NT2/D1 (cell line): ENCODE measurements at regions not wholly inside any gene's neighbourhood (a gene's known extent, or its start where the extent isn't known, plus 50 kb on each side); places are given as distances from the start of the nearest gene placed in this dataset.

Source experiments
- DNase-seq: peaks from one replicate; pipeline ENCODE4 v3.0.0-alpha.2; 2011; ENCODE audit warnings: low read depth, low spot score
- H3K27me3 ChIP-seq: 2 replicates; pipeline ENCODE4 v1.6.0; 2011; ENCODE audit warnings: mild to moderate bottlenecking; ENCODE audit not compliant: insufficient read length, insufficient read depth
- H3K36me3 ChIP-seq: 2 replicates; pipeline ENCODE4 v1.6.1; 2011; ENCODE audit warnings: mild to moderate bottlenecking, low read length, mixed read lengths; ENCODE audit not compliant: insufficient read depth, insufficient read length
- H3K4me1 ChIP-seq: 2 replicates; pipeline ENCODE4 v1.5.1; 2011; ENCODE audit not compliant: insufficient read depth, insufficient read length
- H3K4me3 ChIP-seq: 2 replicates; pipeline ENCODE4 v1.5.1; 2011; ENCODE audit warnings: low read depth; ENCODE audit not compliant: insufficient read length
- H3K9ac ChIP-seq: 2 replicates; pipeline ENCODE4 v1.6.0; 2011; ENCODE audit warnings: low read depth; ENCODE audit not compliant: insufficient read length
- H3K9me3 ChIP-seq: 2 replicates; pipeline ENCODE4 v1.5.1; 2011; ENCODE audit warnings: mild to moderate bottlenecking, low read length; ENCODE audit not compliant: insufficient read depth
- SUZ12 ChIP-seq: IDR thresholded peaks from 2 replicates; pipeline ENCODE4 v1.6.1; 2011; ENCODE audit not compliant: insufficient read length, insufficient read depth; ENCODE audit errors: extremely low read depth
- YY1 ChIP-seq: IDR thresholded peaks from 2 replicates; pipeline ENCODE4 v1.6.1; 2011; ENCODE audit not compliant: insufficient read length, insufficient read depth
- ZNF274 ChIP-seq: IDR thresholded peaks from 2 replicates; pipeline ENCODE4 v1.6.1; 2011; ENCODE audit warnings: mild to moderate bottlenecking, low read depth, low read length

- TF ChIP-seq YY1: no peak
- no peak for TF ChIP-seq SUZ12
- TF ChIP-seq ZNF274: no peak
- no peak for DNase-seq
- Histone ChIP-seq H3K9me3 (no peaks in the 10 kb centered on the region), H3K4me1 (no peaks in the 10 kb centered on the region), H3K4me3 (no peak overlapping the region), H3K27me3 (no peaks in the 10 kb centered on the region), H3K36me3 (no peaks in the 10 kb centered on the region), H3K9ac (no peak overlapping the region)
Measured at GRCh38 chr6:137351890-137352289, 132.7 kb upstream of the IFNGR1 start.

GRCh38 chr6:137350857-137351256 lies 131.7 kb upstream of the IFNGR1 start:
- Histone ChIP-seq H3K4me1 (no peaks in the 10 kb centered on the region), H3K36me3 (no peaks in the 10 kb centered on the region), H3K27me3 (no peaks in the 10 kb centered on the region), H3K9me3 (no peaks in the 10 kb centered on the region), H3K9ac (no peak overlapping the region), H3K4me3 (no peak overlapping the region)
- no peak for DNase-seq
- TF ChIP-seq YY1 (no peak), ZNF274 (no peak), SUZ12 (no peak)

- H3K27me3 ChIP-seq: no peaks in the 10 kb centered on the region
- H3K4me3 ChIP-seq: no peak overlapping the region
- no peaks in the 10 kb centered on the region for H3K9me3 ChIP-seq
- TF ChIP-seq SUZ12 (no peak), ZNF274 (no peak), YY1 (no peak)
- no peaks in the 10 kb centered on the region for H3K36me3 ChIP-seq
- no peaks in the 10 kb centered on the region for H3K4me1 ChIP-seq
- no peak overlapping the region for H3K9ac ChIP-seq
- no peak for DNase-seq
Measured at GRCh38 chr6:137349856-137350830, 131.0 kb upstream of the IFNGR1 start.

GRCh38 chr6:137348777-137349176 lies 129.6 kb upstream of the IFNGR1 start:
- H3K9ac ChIP-seq: no peak overlapping the region
- TF ChIP-seq SUZ12 (no peak), ZNF274 (no peak), YY1 (no peak)

GRCh38 chr6:137343241-137343640 lies 124.1 kb upstream of the IFNGR1 start:
- TF ChIP-seq ZNF274 (no peak), SUZ12 (no peak), YY1 (no peak)

More at GRCh38 chr6:137348777-137349176, 129.6 kb upstream of the IFNGR1 start:
- Histone ChIP-seq H3K4me3 (no peak overlapping the region), H3K9me3 (no peaks in the 10 kb centered on the region), H3K4me1 (no peaks in the 10 kb centered on the region), H3K27me3 (no peaks in the 10 kb centered on the region), H3K36me3 (no peaks in the 10 kb centered on the region)
- no peak for DNase-seq

GRCh38 chr6:137342607-137343190 lies 123.5 kb upstream of the IFNGR1 start:
- TF ChIP-seq SUZ12 (no peak), YY1 (no peak), ZNF274 (no peak)
- DNase-seq: no peak
- H3K9me3 ChIP-seq: no peaks in the 10 kb centered on the region
- H3K36me3 ChIP-seq: no peaks in the 10 kb centered on the region
- H3K9ac ChIP-seq: no peak overlapping the region
- no peaks in the 10 kb centered on the region for H3K27me3 ChIP-seq
- H3K4me1 ChIP-seq: peaks cover 3% of the 10 kb centered on the region
- no peak overlapping the region for H3K4me3 ChIP-seq

More at GRCh38 chr6:137343241-137343640, 124.1 kb upstream of the IFNGR1 start:
- no peaks in the 10 kb centered on the region for H3K9me3 ChIP-seq
- H3K27me3 ChIP-seq: no peaks in the 10 kb centered on the region
- peaks cover 3% of the 10 kb centered on the region for H3K4me1 ChIP-seq
- no peaks in the 10 kb centered on the region for H3K36me3 ChIP-seq
- H3K9ac ChIP-seq: no peak overlapping the region
- no peak for DNase-seq
- H3K4me3 ChIP-seq: no peak overlapping the region

- TF ChIP-seq YY1: no peak
Measured at GRCh38 chr6:137341681-137342195, 122.6 kb upstream of the IFNGR1 start.

More at GRCh38 chr6:137341681-137342195, 122.6 kb upstream of the IFNGR1 start:
- no peaks in the 10 kb centered on the region for H3K36me3 ChIP-seq
- H3K9me3 ChIP-seq: no peaks in the 10 kb centered on the region
- DNase-seq: no peak
- H3K9ac ChIP-seq: no peak overlapping the region
- H3K27me3 ChIP-seq: no peaks in the 10 kb centered on the region
- no peak overlapping the region for H3K4me3 ChIP-seq
- peaks cover 3% of the 10 kb centered on the region for H3K4me1 ChIP-seq
